Nucleus accumbens (tissue), 56 donors: ENCODE measurements at regions not wholly inside any gene's neighbourhood (a gene's known extent, or its start where the extent isn't known, plus 50 kb on each side); places are given as distances from the start of the nearest gene placed in this dataset.
A peak's percentile ranks its signal among the peaks of the same experiment; 100 is the strongest.

ENCODE experiments used
- DNase-seq, 56 donors: peaks; one replicate each; lab custom pipeline; 2025; lab: John Stamatoyannopoulos, UW

GRCh38 chr2:182548031-182548950 is 121.5 kb upstream of the PDE1A start:
- DNase-seq, result no peak

GRCh38 chr2:182550234-182550633 is 123.4 kb upstream of the PDE1A start:
- no peak for DNase-seq

DNA sequence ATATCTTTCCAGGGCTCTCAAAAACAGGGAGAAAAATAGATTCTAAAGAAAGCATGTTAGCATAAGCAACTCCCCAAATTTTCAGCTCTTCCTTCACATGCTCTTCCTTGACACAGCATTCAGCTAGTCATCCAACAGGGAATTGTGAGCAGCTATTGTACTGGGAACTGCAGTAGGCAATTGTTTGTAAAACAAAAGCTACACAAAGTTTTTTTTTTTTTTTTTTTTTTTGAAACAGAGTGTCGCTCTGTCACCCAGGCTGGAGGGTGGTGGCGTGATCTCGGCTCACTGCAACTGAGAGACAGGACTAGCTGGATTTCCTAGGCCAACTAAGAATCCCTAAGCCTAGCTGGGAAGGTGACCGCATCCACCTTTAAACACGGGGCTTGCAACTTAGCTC is 125.4 kb upstream of the PDE1A start:
- DNase-seq, result peak in 43 of 56 donors; percentile 1 to 68 (median 37)

DNA sequence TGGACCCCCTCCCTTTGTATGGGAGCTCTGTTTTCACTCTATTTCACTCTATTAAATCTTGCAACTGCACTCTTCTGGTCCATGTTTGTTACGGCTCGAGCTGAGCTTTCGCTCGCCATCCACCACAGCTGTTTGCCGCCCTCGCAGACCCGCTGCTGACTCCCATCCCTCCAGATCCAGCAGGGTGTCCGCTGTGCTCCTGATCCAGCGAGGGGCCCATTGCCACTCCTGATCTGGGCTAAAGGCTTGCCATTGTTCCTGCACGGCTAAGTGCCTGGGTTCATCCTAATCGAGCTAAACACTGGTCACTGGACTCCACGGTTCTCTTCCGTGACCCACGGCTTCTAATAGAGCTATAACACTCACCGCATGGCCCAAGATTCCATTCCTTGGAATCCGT is 125.9 kb upstream of the PDE1A start:
- DNase-seq, result peak in 1 of 56 donors; percentile 10

DNA sequence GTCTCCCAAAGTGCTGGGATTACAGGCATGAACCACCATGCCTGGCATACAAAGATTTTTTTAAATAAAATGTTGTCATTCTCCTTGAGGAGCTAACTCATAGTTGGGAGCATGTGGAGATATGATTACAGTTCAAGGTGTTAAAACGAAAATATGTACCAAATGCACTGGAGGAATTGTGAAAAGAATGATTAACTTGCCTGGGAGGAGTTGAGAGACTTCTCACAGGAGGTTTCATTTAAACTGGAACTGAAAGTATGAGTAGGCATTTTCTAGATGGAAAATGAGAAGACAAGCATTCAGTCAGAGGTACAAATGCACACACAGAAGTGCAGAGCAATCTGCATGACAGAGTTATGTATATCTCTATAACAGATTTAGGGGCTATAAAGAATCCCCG is 126.6 kb upstream of the PDE1A start:
- DNase-seq, result no peak

- DNase-seq, result no peak
These were observed 128.1 kb upstream of the PDE1A start for GRCh38 chr2:182554950-182555349.

- DNase-seq, result no peak
These were observed 131.7 kb upstream of the PDE1A start for GRCh38 chr2:182558564-182558963.

DNA sequence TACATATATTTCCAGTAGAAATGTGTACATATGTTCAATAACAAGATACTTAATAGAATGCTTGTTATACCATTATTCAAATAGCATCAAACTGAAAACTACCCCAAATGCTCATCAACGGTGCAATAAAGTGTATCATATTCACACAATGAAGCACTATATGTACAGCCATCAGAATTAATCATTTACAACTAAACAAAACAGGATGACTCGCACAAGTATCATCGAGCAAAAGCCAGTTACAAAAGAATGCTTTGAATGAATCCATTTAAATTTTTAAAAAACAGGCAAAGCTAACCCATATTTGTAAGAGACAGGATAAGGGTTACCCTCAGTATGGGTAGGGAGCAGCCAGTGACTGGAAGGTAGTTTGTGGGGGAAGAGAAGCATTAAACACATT is 132.8 kb upstream of the PDE1A start:
- DNase-seq, result no peak

GRCh38 chr2:182565911-182566567 is 139.2 kb upstream of the PDE1A start:
- no peak for DNase-seq

DNA sequence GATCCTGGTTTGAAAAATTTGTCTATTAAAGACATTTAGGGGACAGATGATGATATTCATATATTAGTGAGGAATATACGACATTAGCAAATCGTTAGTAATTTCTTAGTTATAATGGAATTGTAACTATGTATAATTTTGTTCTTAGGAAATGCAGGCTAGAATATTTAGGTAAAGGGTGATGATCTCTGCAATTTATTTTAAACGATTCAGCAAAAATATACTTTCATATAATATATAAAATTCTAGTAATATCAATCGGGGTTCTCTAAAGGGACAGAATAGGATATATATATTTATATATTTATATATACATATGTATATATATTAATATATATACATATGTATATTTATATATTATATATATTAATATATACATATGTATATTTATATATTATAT is 142.5 kb upstream of the DNAJC10 start:
- DNase-seq, result no peak

DNA sequence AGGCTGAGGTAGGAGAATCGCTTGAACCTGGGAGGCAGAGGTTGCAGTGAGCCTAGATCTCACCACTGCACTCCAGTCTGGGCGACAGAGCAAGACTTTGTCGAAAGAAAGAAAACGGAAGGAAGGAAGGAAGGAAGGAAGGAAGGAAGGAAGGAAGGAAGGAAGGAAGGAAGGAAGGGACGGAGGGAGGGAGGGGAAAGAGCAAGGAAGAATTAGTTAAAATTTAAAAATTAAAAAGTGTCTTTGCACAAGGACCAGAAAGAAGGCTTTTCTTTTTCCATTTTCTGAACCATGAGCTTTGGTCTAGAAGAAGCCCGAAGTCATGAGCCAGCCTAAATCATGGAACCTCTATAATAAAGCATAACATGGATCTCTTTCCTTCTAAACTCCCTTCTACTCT is 138.2 kb upstream of the DNAJC10 start:
- DNase-seq, result no peak

GRCh38 chr2:182581196-182581935 is 134.7 kb upstream of the DNAJC10 start:
- no peak for DNase-seq

DNA sequence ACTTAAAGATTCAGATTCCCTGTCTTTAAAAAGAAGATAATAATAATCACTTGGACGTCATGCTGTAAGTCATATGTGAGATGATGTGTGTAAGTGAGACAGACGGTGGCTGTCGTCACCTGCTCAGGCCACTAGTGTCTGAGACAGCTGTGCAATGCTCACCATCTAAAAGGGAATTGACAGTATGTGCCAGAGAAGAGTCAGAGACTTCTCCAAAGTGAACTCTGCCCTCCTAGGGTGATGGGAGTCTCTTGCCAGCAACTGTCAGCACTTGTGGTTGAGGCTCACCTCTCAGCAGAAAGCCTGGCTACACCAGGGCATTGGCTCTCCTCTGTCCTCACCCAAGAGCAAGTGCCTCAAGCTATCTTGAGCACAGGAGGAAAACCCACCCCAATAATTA is 131.6 kb upstream of the DNAJC10 start:
- DNase-seq, result no peak

- no peak for DNase-seq
These were observed 131.1 kb upstream of the DNAJC10 start for GRCh38 chr2:182585001-182585400.

DNA sequence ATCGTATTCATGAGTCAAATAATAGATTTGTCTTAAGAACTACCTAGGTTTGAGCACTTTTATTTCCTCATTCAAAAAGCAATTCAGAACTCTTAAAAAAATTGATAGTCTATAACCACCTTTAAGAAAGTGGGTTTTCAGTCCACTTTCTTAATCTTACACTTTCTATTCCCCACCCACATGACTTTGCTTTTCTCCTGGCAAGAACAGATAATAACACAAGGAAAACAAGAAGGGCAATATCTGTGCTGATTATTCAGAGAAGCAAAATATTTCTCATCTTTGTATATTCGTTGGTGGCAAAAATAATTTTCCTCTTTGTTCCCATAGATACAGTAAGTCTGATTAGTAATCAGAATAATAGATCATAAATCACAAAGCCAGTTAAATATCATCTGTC is 130.6 kb upstream of the DNAJC10 start:
- DNase-seq, result no peak

DNA sequence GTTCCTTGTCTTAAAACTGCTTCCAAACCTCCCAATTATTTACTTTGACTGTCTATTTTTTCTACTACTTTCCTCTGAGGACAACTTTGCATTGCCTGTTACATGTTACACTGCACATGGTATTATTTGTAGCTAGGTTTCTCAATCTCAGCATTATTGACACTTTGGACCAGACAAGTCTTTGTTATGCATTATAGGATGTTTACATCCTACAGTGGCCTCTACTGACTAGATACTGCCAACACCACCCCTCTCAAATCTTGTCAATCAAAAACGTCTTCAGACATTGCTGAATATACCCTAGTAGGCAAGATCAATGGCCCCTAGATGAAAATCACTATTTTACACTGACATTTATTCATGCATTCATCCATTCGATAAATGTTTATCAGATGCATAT is 129.6 kb upstream of the DNAJC10 start:
- DNase-seq, result no peak

- no peak for DNase-seq
These were observed 128.2 kb upstream of the DNAJC10 start for GRCh38 chr2:182587831-182588230.

DNA sequence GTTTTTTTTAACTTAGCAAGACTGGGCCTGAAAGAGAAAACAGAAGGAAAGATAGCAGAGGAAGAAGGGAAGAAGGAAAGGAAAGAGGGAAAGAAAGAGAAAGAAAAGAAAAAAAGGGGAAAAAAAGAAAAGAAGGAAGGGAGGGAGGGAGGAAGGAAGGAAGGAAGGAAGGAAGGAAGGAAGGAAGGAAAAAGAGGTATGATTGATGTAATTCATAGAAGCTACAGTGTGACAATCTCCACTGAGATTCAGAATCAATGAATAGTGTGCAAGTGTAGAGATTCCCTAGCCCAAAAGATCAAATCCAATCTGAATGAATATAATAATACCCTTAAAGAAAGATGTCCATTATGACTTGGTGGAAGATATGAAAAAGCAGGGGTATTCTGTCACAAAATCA is 126.9 kb upstream of the DNAJC10 start:
- DNase-seq, result no peak

GRCh38 chr2:182591774-182592173 is 124.3 kb upstream of the DNAJC10 start:
- no peak for DNase-seq

GRCh38 chr2:182592691-182593393 is 123.2 kb upstream of the DNAJC10 start:
- no peak for DNase-seq
